ENCODE measurements at regions not wholly inside any gene's neighbourhood (a gene's known extent, or its start where the extent isn't known, plus 50 kb on each side); places are given as distances from the start of the nearest gene placed in this dataset.

GRCh38 chr2:226443112-226443511 lies 356.5 kb downstream of the IRS1 start:
- TF ChIP-seq CTCF (conservative IDR thresholded peaks at IDR 0.05; ENCODE audit: low read depth in 2 of 2) (no peak), EZH2 (IDR thresholded peaks at IDR 0.05; ENCODE audit: low read depth, unreplicated experiment) (no peak), POLR2AphosphoS5 (IDR thresholded peaks at IDR 0.05; ENCODE audit: low read depth) (no peak), EZH2phosphoT487 (IDR thresholded peaks at IDR 0.05; ENCODE audit: unreplicated experiment) (no peak), JUNB (IDR thresholded peaks at IDR 0.05; ENCODE audit: unreplicated experiment) (no peak), ETS1 (IDR thresholded peaks at IDR 0.05) (no peak), ZNF462 (CRISPR knock-in tag; IDR thresholded peaks at IDR 0.05) (no peak), REST (IDR thresholded peaks at IDR 0.05; ENCODE audit: unreplicated experiment) (no peak), ZNF114 (CRISPR knock-in tag; IDR thresholded peaks at IDR 0.05) (no peak)
